ENCODE measurements at regions not wholly inside any gene's neighbourhood (a gene's known extent, or its start where the extent isn't known, plus 50 kb on each side); places are given as distances from the start of the nearest gene placed in this dataset.
"Not testable (repeated sequence)": the region's sequence is repeated elsewhere in the genome, so short reads cannot be mapped to it uniquely, and the experiment has no call there.

GRCh38 chr1:83497563-83497962 is 501.4 kb downstream of the TTLL7 start:
- ATAC-seq (no peak), DNase-seq (no peak)
- intact Hi-C loops (cut with DNase I) = no loop called here

GRCh38 chr1:83495560-83495959 is 503.4 kb downstream of the TTLL7 start:
- intact Hi-C loops (cut with DNase I) = no loop called here
- DNase-seq = no peak
- ATAC-seq = no peak

- DNase-seq (no peak), ATAC-seq (no peak)
- intact Hi-C loops (cut with DNase I) = no loop called here
These were observed 505.3 kb downstream of the TTLL7 start for GRCh38 chr1:83493633-83494032.

- no peak for DNase-seq
- no peak for ATAC-seq
- intact Hi-C loops (cut with DNase I) = no loop called here
These were observed 507.0 kb downstream of the TTLL7 start for GRCh38 chr1:83491930-83492329.

GRCh38 chr1:83490988-83491387 is 507.9 kb downstream of the TTLL7 start:
- ATAC-seq = no peak
- DNase-seq = no peak
- intact Hi-C loops (cut with DNase I) = no loop called here

- intact Hi-C loops (cut with DNase I) = not testable (repeated sequence)
These were observed 510.8 kb downstream of the TTLL7 start for GRCh38 chr1:83488105-83488504.

GRCh38 chr1:83487460-83487859 is 511.5 kb downstream of the TTLL7 start:
- intact Hi-C loops (cut with DNase I); DNase-seq; ATAC-seq: not testable (repeated sequence)

More at GRCh38 chr1:83488105-83488504, 510.8 kb downstream of the TTLL7 start:
- peak; percentile 30 to 89 for ATAC-seq
- not testable (repeated sequence) for DNase-seq

GRCh38 chr1:83485314-83486019 is 513.5 kb downstream of the TTLL7 start:
- ATAC-seq; intact Hi-C loops (cut with DNase I); DNase-seq: not testable (repeated sequence)

GRCh38 chr1:83481284-83481683 is 517.6 kb downstream of the TTLL7 start:
- intact Hi-C loops (cut with DNase I); ATAC-seq; DNase-seq: not testable (repeated sequence)

GRCh38 chr1:83479591-83480239 is 519.2 kb downstream of the TTLL7 start:
- intact Hi-C loops (cut with DNase I); ATAC-seq; DNase-seq: not testable (repeated sequence)

GRCh38 chr1:83478127-83478526 is 520.8 kb downstream of the TTLL7 start:
- DNase-seq; intact Hi-C loops (cut with DNase I); ATAC-seq: not testable (repeated sequence)

GRCh38 chr1:83476518-83476917 is 522.4 kb downstream of the TTLL7 start:
- ATAC-seq; DNase-seq; intact Hi-C loops (cut with DNase I): not testable (repeated sequence)

GRCh38 chr1:83474946-83475345 is 524.0 kb downstream of the TTLL7 start:
- DNase-seq; ATAC-seq; intact Hi-C loops (cut with DNase I): not testable (repeated sequence)

- intact Hi-C loops (cut with DNase I); DNase-seq; ATAC-seq: not testable (repeated sequence)
These were observed 524.9 kb downstream of the TTLL7 start for GRCh38 chr1:83473986-83474385.

- DNase-seq; ATAC-seq; intact Hi-C loops (cut with DNase I): not testable (repeated sequence)
These were observed 526.9 kb downstream of the TTLL7 start for GRCh38 chr1:83472066-83472465.

- DNase-seq; intact Hi-C loops (cut with DNase I); ATAC-seq: not testable (repeated sequence)
These were observed 527.7 kb downstream of the TTLL7 start for GRCh38 chr1:83471272-83471671.

GRCh38 chr1:83468336-83468735 is 530.6 kb downstream of the TTLL7 start:
- ATAC-seq; intact Hi-C loops (cut with DNase I): not testable (repeated sequence)

GRCh38 chr1:83457735-83458248 is 541.1 kb downstream of the TTLL7 start:
- ATAC-seq; DNase-seq; intact Hi-C loops (cut with DNase I): not testable (repeated sequence)

More at GRCh38 chr1:83468336-83468735, 530.6 kb downstream of the TTLL7 start:
- not testable (repeated sequence) for DNase-seq

GRCh38 chr1:83457281-83457680 is 541.7 kb downstream of the TTLL7 start:
- DNase-seq; intact Hi-C loops (cut with DNase I); ATAC-seq: not testable (repeated sequence)

GRCh38 chr1:83455753-83456152 is 543.2 kb downstream of the TTLL7 start:
- DNase-seq; ATAC-seq; intact Hi-C loops (cut with DNase I): not testable (repeated sequence)

Data from left cardiac atrium (tissue), 4 donors.